GM12892 (cell line): ENCODE measurements at regions not wholly inside any gene's neighbourhood (a gene's known extent, or its start where the extent isn't known, plus 50 kb on each side); places are given as distances from the start of the nearest gene placed in this dataset.

Source experiments
- POLR2A ChIP-seq: IDR thresholded peaks from 2 replicates; pipeline ENCODE4 v1.6.1; 2011; ENCODE audit warnings: low read depth, low read length, control low read depth
- POLR2AphosphoS5 ChIP-seq: IDR thresholded peaks from 2 replicates; pipeline ENCODE4 v1.6.1; 2011; ENCODE audit warnings: low read depth, low read length, control low read depth
- TAF1 ChIP-seq: IDR thresholded peaks from 2 replicates; pipeline ENCODE4 v1.6.1; 2011; ENCODE audit warnings: low read depth, mild to moderate bottlenecking, control low read depth, low read length, borderline replicate concordance

GRCh38 chr2:105577762-105578161, 166.9 kb upstream of the NCK2 start:
- TF ChIP-seq TAF1 (no peak), POLR2A (no peak), POLR2AphosphoS5 (no peak)
